Glomerular visceral epithelial cell (primary cell): ENCODE measurements at regions not wholly inside any gene's neighbourhood (a gene's known extent, or its start where the extent isn't known, plus 50 kb on each side); places are given as distances from the start of the nearest gene placed in this dataset.

Experiments
- DNase-seq: peaks from one replicate; pipeline ENCODE4 v3.0.0-alpha.2; 2016; ENCODE audit errors: extremely low spot score

DNA sequence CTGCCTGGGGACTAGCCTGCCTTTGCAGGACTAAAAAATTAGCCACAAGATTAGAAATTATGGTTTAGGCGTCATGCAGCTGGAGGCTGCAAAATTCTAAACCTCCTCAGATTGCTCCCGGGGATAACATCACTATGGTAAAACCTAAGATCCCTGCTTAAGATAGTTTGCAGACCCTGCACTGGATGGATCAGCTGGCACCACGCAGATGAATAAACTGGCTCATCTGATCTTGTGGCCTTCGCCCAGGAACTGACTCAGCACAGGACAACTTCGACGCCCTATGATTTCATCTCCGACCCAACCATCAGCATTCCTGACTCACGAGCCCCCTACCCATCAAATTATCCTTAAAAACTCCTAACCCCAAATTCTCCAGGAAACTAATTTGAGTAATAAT lies 482.4 kb downstream of the SPRY1 start:
- DNase-seq = no peak

DNA sequence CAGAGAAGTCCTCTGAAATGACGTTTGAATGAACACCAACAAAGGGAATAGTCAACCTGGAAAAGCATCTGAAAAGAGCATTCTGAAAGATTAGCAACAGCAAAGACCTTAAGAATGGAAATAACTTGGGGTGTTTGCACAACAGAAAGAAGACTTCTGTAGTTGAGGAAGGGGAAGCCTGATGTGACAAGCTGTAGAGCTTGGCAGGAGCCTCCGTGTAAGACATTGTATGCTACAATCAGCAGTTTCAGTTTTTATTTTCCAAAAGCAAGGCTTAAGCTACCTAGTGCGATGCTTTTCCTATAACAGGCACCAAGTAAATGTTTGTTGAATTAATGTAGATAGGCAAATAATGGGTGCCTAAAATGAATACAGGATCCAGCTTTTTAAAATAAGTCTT lies 484.0 kb downstream of the SPRY1 start:
- no peak for DNase-seq

- no peak for DNase-seq
Measured at GRCh38 chr4:123884922-123885321, 488.3 kb downstream of the SPRY1 start.

DNA sequence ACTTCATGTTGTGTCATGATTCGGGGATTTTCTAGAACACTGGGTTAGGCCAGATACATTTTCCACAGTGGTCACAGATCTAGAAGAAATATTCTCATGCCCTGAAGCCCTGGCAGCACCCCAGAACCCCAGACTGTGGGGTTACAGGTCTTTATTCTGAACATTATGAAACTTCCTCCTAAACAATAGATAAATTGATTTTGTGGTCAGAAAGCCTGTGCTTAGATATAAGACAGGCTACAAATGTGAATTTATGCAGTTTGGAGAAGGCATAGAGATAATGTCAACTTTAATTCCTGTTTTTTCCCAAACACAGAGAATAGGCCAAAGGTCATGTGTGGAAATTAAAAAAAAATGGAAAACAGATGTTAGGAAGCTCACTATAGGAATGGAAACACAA lies 492.9 kb downstream of the SPRY1 start:
- DNase-seq = no peak

DNA sequence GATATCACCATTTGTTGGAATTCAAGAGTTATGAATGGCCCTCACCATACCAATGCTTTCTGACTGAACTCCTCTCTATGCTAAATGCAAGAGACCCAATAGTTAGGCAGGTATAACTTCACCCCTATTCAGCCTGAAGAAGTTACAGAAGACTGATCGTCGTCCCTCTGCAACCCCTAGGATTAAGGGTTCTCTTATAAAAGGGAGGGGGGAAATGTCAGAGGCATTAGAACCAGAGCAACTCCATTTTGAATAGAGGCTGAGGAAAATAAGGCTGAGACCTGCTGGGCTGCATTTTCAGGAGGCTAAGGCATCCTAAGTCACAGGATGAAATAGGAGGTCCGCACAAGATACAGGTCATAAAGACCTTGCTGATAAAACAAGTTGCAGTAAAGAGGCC lies 494.3 kb downstream of the SPRY1 start:
- no peak for DNase-seq

DNA sequence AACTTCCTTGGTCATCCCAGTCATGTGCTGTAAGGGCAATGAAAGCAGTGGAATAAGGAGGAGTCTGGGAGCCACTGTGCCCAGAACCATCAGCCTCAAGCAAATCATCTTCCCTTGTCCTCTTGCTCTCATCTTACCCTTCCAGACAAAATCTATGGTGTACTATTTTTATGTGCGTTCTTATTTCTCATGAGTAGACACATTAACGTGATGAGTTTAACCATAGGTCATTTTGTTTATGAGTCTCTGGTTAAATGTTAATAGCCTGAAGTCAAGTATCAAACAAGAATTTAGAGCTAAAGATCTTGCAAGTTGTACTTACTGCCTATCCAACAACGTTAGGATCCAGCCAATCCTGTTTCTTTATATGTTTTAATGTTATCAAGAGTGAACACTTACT lies 495.3 kb downstream of the SPRY1 start:
- no peak for DNase-seq

DNA sequence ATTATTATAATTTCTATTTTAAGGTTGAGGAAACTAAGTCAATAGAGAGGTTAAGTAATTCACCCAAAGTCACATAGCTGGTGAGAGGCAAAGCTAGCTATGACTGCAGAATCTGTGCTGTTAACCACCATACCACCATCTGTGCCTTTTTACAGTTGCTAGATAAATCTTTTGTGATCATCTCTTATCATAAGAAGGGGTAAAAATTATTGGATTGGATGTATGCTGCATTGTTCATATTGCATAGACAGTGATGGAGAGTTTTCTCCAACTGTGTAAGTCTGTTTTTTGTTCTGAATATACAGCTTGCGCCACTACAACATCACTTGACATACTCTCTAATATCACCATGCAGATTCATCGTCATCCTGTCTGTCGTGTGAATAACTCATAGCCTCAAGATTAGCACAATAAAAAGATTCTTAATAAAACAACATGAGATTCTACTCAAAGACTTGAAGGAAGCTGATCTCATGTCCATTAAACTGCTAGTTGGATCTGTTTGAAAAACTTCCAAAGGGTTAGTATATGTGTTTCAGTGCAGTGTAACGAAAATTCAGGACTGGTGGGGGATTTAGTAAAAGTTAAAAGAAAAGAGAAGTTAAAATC lies 495.9 kb downstream of the SPRY1 start:
- no peak for DNase-seq

GRCh38 chr4:123893011-123893981 lies 496.7 kb downstream of the SPRY1 start:
- DNase-seq = peak; percentile 30

DNA sequence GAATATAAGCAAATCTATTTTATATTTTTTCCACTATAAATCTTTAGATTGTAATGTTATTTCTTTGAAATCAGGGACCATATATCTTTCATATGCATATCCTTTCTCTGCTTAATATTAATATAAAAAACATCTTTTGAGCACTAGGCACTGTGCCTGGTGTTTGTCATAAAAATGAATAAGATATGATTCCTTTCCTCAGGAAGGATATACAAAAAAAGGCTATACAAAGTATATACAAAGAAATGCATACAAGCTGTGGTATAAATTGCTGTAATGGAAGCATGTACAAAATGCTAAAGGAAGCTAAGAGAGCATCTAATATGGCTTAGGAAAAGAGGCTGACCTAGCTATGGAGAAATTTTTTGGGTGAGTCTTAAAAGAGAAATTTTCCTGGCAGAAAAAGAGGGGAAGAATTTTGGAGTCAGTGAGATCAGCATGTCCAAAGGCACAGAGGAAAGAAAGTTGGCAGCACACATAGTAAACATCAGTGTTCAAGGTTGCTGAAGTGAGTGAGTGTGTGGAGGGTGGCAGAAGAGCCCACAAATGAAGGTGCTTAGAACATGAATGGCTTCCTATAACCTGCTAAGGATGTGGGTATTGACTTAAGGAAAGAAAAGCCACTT lies 500.0 kb downstream of the SPRY1 start:
- no peak for DNase-seq

- no peak for DNase-seq
Measured at GRCh38 chr4:123898946-123899666, 502.5 kb downstream of the SPRY1 start.

- no peak for DNase-seq
Measured at GRCh38 chr4:123904882-123905281, 508.3 kb downstream of the SPRY1 start.

DNA sequence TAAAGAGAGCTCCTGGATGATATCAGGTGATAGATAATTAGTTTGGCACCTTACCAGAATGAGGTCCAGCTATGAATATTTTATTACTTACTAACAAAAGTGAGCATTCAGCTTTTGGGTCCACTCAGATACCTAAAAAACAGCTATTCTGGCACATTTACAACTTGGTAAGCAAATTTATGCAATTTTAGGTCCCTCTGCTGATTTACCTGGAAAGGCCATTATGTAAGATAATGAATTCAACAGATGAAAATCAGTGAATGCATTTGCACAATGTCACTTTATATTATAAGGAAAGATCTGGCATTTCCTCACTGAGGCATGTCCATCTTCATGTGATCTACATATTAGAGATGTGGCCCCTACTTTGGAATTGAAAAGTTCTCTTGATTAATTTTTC lies 517.0 kb downstream of the SPRY1 start:
- no peak for DNase-seq

- no peak for DNase-seq
Measured at GRCh38 chr4:123916821-123917220, 520.2 kb downstream of the SPRY1 start.

DNA sequence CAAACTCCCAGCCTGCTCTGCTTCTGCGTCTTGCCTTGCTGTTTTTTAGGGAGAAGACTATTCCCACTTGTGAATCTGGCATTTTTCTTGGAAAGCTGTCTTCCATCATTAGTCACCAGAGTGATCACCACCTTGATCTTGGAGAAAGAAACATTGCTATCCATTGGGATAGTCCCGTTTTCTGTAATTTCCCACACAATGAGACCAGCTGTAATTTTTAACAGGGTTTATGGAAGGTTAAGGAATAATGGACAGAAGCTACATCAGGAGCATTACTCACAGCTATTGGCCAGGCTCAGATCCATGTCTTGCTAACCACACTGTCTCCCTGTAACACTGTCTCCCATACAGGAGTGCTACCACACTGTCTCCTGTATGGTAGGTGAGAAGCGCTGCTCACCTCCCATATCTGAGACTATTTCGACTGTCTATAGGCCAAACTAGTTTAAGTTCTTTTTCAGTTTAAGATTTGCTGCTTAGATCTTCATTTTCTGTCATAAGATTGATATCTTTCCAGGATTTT lies 523.0 kb downstream of the SPRY1 start:
- no peak for DNase-seq

DNA sequence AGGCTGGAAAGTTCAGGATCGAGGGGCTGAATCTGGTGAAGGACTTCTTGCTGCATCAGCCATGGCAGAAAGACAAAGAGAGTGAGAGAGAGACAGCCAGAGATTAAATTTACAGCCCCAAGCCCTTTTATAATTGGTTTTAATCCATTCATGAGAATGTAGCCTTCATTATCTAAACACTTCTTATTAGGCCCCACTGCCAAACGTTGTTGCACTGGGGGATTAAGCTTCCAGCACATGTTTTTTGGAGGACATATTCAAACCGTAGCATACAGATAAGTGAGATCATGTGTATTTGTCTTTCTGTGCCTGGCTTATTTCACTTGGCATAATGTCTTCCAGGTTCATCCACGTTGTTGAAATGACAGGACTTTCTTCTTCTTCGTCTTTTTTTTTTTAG lies 524.7 kb downstream of the SPRY1 start:
- DNase-seq = no peak

DNA sequence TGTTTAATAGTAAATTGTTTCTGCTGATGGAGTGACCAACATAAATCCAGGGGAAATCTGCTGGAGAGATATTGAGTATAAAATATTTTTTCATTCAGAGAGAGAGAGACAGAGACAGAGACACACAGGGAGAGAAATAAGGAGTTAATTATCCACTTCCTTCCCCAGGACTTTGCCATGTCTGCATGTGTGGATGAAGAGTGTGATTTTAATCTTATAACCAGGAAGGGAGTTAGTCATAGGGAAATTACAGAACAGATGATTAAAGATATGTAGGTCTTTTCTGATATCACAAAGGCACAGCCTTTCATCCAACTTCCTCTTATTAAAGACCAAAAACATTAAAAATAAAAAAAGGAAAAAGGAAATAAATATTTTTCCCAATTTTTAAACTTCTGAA lies 526.3 kb downstream of the SPRY1 start:
- DNase-seq = peak; percentile 9

- DNase-seq = no peak
Measured at GRCh38 chr4:123924536-123924935, 527.9 kb downstream of the SPRY1 start.

DNA sequence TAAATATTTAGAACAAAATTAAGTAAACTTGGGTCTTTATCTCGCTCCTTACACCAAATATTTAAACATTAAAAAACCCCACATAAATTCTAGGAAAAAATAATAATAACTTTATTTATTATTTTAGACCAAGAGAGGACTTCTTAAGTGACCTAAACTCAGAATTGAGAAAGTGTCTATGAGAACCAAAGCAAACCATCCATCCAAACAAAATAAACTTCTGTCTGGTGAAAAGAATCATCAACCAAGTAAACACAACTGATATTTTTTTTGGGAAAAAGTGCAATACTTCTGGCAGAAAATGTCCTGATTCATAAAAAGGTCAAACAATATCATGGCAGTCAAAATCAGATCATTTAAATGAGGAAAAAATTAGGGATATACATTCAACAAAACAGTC lies 533.0 kb downstream of the SPRY1 start:
- DNase-seq = no peak

DNA sequence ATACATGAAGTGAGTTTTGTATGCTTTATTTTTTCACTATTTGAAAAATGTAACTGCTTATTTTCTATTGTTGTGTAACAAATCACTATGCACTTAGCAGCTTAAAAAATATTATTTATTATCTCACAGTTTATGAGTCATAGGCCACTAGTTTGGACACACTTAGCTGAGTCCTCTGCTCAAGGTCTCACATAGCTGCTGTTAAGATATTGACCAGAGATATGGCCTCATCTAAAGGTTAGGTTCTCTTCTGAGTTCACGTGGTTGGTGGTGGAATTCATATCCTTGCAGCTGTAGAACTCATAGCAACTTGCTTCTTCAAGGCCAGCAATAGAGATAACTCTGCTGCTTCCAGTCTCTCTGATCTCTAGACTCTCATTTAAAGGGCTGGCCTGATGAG lies 534.4 kb downstream of the SPRY1 start:
- no peak for DNase-seq

GRCh38 chr4:123934096-123934495 lies 537.5 kb downstream of the SPRY1 start:
- DNase-seq = no peak

GRCh38 chr4:123936621-123937043 lies 540.0 kb downstream of the SPRY1 start:
- no peak for DNase-seq

GRCh38 chr4:123937581-123937980 lies 541.0 kb downstream of the SPRY1 start:
- DNase-seq = no peak
